AG04449 (cell line): ENCODE measurements at regions not wholly inside any gene's neighbourhood (a gene's known extent, or its start where the extent isn't known, plus 50 kb on each side); places are given as distances from the start of the nearest gene placed in this dataset.

Source experiments
- CTCF ChIA-PET: fragments of 350-600 bp; formaldehyde crosslinking; extraction: SDS; loops from one replicate; lab custom pipeline; 2021; ENCODE audit warnings: antibody characterized with exemption; lab: Yijun Ruan, JAX
- POLR2A ChIA-PET: fragments of 400-600, 350-600 bp; formaldehyde crosslinking; extraction: SDS; loops from one replicate; lab custom pipeline; 2020; ENCODE audit warnings: antibody characterized with exemption, inconsistent platforms; lab: Yijun Ruan, JAX
- DNase-seq: peaks from one replicate; pipeline ENCODE4 v3.0.0-alpha.2; 2010; ENCODE audit warnings: low read depth, low spot score
- H3K4me3 ChIP-seq: 2 replicates; pipeline ENCODE4 v1.5.1; 2011; ENCODE audit warnings: low read depth, mild to moderate bottlenecking, control low read depth, low read length
- CTCF ChIP-seq: IDR thresholded peaks from one replicate; pipeline ENCODE4 v1.5.1; 2011; ENCODE audit warnings: mild to moderate bottlenecking, moderate library complexity, low read length, control low read depth, inconsistent platforms; ENCODE audit not compliant: insufficient read depth; ENCODE audit errors: missing control alignments

- H3K4me3 ChIP-seq, result no peak overlapping the region
- POLR2A ChIA-PET, result no interaction called here
- no peak for TF ChIP-seq CTCF
- CTCF ChIA-PET, result no interaction called here
- DNase-seq, result no peak
Measured at GRCh38 chr18:47718646-47719045, 211.8 kb downstream of the SMAD2 start.

GRCh38 chr18:47717257-47717656 is 213.2 kb downstream of the SMAD2 start:
- H3K4me3 ChIP-seq, result no peak overlapping the region
- TF ChIP-seq CTCF, result no peak
- CTCF ChIA-PET, result no interaction called here
- DNase-seq, result no peak
- POLR2A ChIA-PET, result no interaction called here

GRCh38 chr18:47716632-47717185 is 213.8 kb downstream of the SMAD2 start:
- ChIA-PET POLR2A (no interaction called here), CTCF (no interaction called here)
- H3K4me3 ChIP-seq, result no peak overlapping the region
- DNase-seq, result no peak
- no peak for TF ChIP-seq CTCF

- H3K4me3 ChIP-seq, result no peak overlapping the region
- TF ChIP-seq CTCF, result no peak
- no peak for DNase-seq
- ChIA-PET CTCF (interaction anchor here (0.9 to 1.1 kb wide), 3 partner anchors 39 to 495 kb away, joined by 3 read pairs; no protein-coding TSS in a partner anchor), POLR2A (no interaction called here)
Measured at GRCh38 chr18:47710451-47710850, 220.0 kb downstream of the SMAD2 start.

GRCh38 chr18:47709556-47709955 is 220.9 kb downstream of the SMAD2 start:
- no peak for DNase-seq
- CTCF ChIA-PET, result interaction anchor here (1.1 kb wide), 1 partner anchor 40 kb away, joined by 3 read pairs; no protein-coding TSS in a partner anchor
- TF ChIP-seq CTCF, result no peak

GRCh38 chr18:47708206-47708605 is 222.3 kb downstream of the SMAD2 start:
- no peak for DNase-seq
- POLR2A ChIA-PET, result no interaction called here
- CTCF ChIA-PET, result no interaction called here
- no peak overlapping the region for H3K4me3 ChIP-seq
- TF ChIP-seq CTCF, result no peak

More at GRCh38 chr18:47709556-47709955, 220.9 kb downstream of the SMAD2 start:
- H3K4me3 ChIP-seq, result no peak overlapping the region
- POLR2A ChIA-PET, result no interaction called here
